DOHH2 (cell line): ENCODE measurements at regions not wholly inside any gene's neighbourhood (a gene's known extent, or its start where the extent isn't known, plus 50 kb on each side); places are given as distances from the start of the nearest gene placed in this dataset.

ENCODE experiments used
- CTCF ChIP-seq: fragments of 200-600 bp; sonication (generic); IDR thresholded peaks from one replicate; pipeline ENCODE4 v1.5.1; 2014; ENCODE audit warnings: antibody characterized with exemption, mild to moderate bottlenecking, low read depth, low read length; ENCODE audit not compliant: poor library complexity, severe bottlenecking
- EZH2phosphoT487 ChIP-seq: fragments of 200-600 bp; sonication (generic); IDR thresholded peaks from 2 replicates; pipeline ENCODE4 v1.6.1; 2017; ENCODE audit warnings: borderline replicate concordance, mild to moderate bottlenecking, antibody characterized with exemption, low read length, moderate library complexity, mixed read lengths

GRCh38 chr13:107715496-107715895 is 499.8 kb downstream of the LIG4 start:
- TF ChIP-seq CTCF: no peak
- TF ChIP-seq EZH2phosphoT487: no peak
